DOHH2 (cell line): ENCODE measurements at regions not wholly inside any gene's neighbourhood (a gene's known extent, or its start where the extent isn't known, plus 50 kb on each side); places are given as distances from the start of the nearest gene placed in this dataset.

Experiments
- H3F3A ChIP-seq: fragments of 200-600 bp; sonication (generic), shearing (Covaris generic); 2 replicates; pipeline ENCODE4 v1.6.0; 2016; ENCODE audit warnings: antibody characterized with exemption, mild to moderate bottlenecking; ENCODE audit not compliant: control insufficient read depth, insufficient read depth
- H3K27ac ChIP-seq: fragments of 200-600 bp; sonication (generic); 2 replicates; pipeline ENCODE4 v1.5.1; 2014; ENCODE audit warnings: low read depth, mild to moderate bottlenecking, low read length, moderate library complexity
- H3K27me3 ChIP-seq: fragments of 200-600 bp; sonication (generic); 2 replicates; pipeline ENCODE4 v1.6.1; 2014; ENCODE audit warnings: mild to moderate bottlenecking, low read length, mixed read lengths; ENCODE audit not compliant: control insufficient read depth
- H3K36me3 ChIP-seq: fragments of 200-600 bp; sonication (generic); 2 replicates; pipeline ENCODE4 v1.6.1; 2014; ENCODE audit warnings: mild to moderate bottlenecking, low read length, moderate library complexity, mixed read lengths; ENCODE audit not compliant: control insufficient read depth
- H3K4me1 ChIP-seq: fragments of 200-600 bp; sonication (generic); 2 replicates; pipeline ENCODE4 v1.6.1; 2014; ENCODE audit warnings: mild to moderate bottlenecking, low read length, mixed read lengths; ENCODE audit not compliant: control insufficient read depth
- H3K4me2 ChIP-seq: fragments of 200-600 bp; sonication (generic); 2 replicates; pipeline ENCODE4 v1.6.0; 2014; ENCODE audit warnings: mild to moderate bottlenecking, low read length, moderate library complexity
- H3K4me3 ChIP-seq: fragments of 200-600 bp; sonication (generic); 2 replicates; pipeline ENCODE4 v1.5.1; 2014; ENCODE audit warnings: mild to moderate bottlenecking, low read length, mixed read lengths
- H3K79me2 ChIP-seq: fragments of 200-600 bp; sonication (generic); 2 replicates; pipeline ENCODE4 v1.6.1; 2014; ENCODE audit warnings: mild to moderate bottlenecking, low read length, mixed read lengths; ENCODE audit not compliant: control insufficient read depth
- H3K9me2 ChIP-seq: fragments of 200-600 bp; sonication (generic); replicated peaks from 2 replicates; pipeline ENCODE4 v1.6.1; 2014; ENCODE audit warnings: mild to moderate bottlenecking, low read length, mixed read lengths; ENCODE audit not compliant: control insufficient read depth
- H3K9me3 ChIP-seq: fragments of 200-600 bp; sonication (generic); 2 replicates; pipeline ENCODE4 v1.6.1; 2014; ENCODE audit warnings: antibody characterized with exemption, low read length, mixed read lengths; ENCODE audit not compliant: control insufficient read depth, insufficient read depth
- H4K20me1 ChIP-seq: fragments of 200-600 bp; sonication (generic); 2 replicates; pipeline ENCODE4 v1.6.0; 2014; ENCODE audit warnings: low read depth, mild to moderate bottlenecking, antibody characterized with exemption, low read length, moderate library complexity; ENCODE audit not compliant: control insufficient read depth, insufficient read depth
- EZH2phosphoT487 ChIP-seq: fragments of 200-600 bp; sonication (generic); IDR thresholded peaks from 2 replicates; pipeline ENCODE4 v1.6.1; 2017; ENCODE audit warnings: borderline replicate concordance, mild to moderate bottlenecking, antibody characterized with exemption, low read length, moderate library complexity, mixed read lengths
- TF ChIP-seq, protein P1 (sequence below): fragments of 200-600 bp; sonication (generic); IDR thresholded peaks from one replicate; pipeline ENCODE4 v1.5.1; 2014; ENCODE audit warnings: antibody characterized with exemption, mild to moderate bottlenecking, low read depth, low read length; ENCODE audit not compliant: poor library complexity, severe bottlenecking

DNA sequence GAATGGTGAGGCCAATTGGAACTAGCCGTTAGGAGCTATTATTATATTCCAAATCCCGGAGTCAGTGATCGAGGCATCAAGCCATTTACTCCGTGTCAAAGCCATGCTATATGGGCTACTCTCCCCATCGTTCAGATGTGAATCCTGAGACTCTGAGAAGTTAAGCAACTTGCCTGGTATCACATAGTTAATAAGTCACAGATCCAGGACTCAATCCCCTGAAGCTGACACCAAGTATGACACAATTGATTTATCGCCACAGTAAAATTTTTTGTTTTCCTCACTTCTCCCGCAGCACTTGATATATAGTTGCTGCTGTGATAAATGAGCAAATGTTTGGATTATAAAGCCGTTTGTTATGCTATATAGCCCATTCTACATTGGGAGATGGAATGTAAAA lies 50.8 kb upstream of the TSHZ2 start:
- no peaks in the 10 kb centered on the region; the same call in 1 of the 2 replicates for H3K9me3 ChIP-seq
- no peaks in the 10 kb centered on the region for H3K9me2 ChIP-seq
- TF ChIP-seq, protein P1, sequence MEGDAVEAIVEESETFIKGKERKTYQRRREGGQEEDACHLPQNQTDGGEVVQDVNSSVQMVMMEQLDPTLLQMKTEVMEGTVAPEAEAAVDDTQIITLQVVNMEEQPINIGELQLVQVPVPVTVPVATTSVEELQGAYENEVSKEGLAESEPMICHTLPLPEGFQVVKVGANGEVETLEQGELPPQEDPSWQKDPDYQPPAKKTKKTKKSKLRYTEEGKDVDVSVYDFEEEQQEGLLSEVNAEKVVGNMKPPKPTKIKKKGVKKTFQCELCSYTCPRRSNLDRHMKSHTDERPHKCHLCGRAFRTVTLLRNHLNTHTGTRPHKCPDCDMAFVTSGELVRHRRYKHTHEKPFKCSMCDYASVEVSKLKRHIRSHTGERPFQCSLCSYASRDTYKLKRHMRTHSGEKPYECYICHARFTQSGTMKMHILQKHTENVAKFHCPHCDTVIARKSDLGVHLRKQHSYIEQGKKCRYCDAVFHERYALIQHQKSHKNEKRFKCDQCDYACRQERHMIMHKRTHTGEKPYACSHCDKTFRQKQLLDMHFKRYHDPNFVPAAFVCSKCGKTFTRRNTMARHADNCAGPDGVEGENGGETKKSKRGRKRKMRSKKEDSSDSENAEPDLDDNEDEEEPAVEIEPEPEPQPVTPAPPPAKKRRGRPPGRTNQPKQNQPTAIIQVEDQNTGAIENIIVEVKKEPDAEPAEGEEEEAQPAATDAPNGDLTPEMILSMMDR = no peak
- no peak for TF ChIP-seq EZH2phosphoT487
- H3K36me3 ChIP-seq = no peaks in the 10 kb centered on the region
- H3K4me1 ChIP-seq = no peaks in the 10 kb centered on the region
- no peak overlapping the region for H3K4me2 ChIP-seq
- H3K79me2 ChIP-seq = no peaks in the 10 kb centered on the region
- H3K27ac ChIP-seq = no peak overlapping the region
- H4K20me1 ChIP-seq = no peaks in the 10 kb centered on the region
- no peaks in the 10 kb centered on the region for H3F3A ChIP-seq
- 0 out of 2 replicates have a peak, but pooled peaks cover 10% of the 10 kb centered on the region for H3K27me3 ChIP-seq
- no peak overlapping the region for H3K4me3 ChIP-seq

DNA sequence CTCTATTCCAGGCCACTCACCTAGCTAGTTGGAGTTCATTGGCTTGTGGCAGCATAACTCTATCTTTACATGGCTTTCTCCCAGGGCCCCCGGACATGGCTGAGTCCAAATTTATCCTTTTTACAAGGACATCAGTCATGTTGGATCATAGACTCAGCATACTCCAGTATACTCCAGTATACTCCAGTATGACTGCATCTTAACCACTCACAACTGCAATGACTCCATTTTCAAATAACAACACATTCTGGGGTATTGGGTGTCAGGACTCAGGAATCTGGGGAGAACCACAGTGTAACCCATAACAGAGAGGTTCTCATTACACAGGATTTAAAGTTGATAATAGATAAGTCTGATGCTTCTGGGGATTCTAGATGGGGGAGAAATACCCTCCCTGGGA lies 53.8 kb upstream of the TSHZ2 start:
- H3F3A ChIP-seq = no peaks in the 10 kb centered on the region
- no peak for TF ChIP-seq EZH2phosphoT487
- TF ChIP-seq, protein P1 = no peak

DNA sequence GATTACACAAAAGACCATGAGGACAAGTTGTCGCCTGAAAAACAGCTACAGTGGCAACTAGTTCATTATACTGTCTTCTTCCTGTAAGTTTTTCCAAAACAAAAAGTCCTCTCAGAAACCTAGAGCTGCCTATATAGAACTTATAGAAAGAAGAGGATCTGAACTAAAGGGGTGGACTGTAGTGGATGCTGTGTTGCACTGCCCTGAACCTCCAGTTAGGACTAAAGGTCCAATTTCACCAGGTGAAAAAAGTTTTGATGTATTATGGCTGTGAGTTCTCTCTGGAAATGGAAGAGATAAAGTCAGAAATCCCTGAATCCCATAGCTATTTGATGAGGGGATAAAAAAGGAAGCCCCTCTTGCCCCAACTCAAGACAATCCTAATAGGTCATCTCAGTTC lies 56.6 kb upstream of the TSHZ2 start:
- Histone ChIP-seq H3K4me1 (no peaks in the 10 kb centered on the region), H3K27ac (no peak overlapping the region), H4K20me1 (no peaks in the 10 kb centered on the region), H3K79me2 (no peaks in the 10 kb centered on the region), H3K4me3 (no peak overlapping the region), H3K9me3 (peaks cover 6% of the 10 kb centered on the region), H3K4me2 (no peak overlapping the region), H3K27me3 (0 out of 2 replicates have a peak, but pooled peaks cover 4% of the 10 kb centered on the region), H3K9me2 (no peaks in the 10 kb centered on the region), H3F3A (no peaks in the 10 kb centered on the region), H3K36me3 (no peaks in the 10 kb centered on the region)
- TF ChIP-seq EZH2phosphoT487 = no peak
- TF ChIP-seq, protein P1 = no peak

More for the DNA sequence above, 53.8 kb upstream of the TSHZ2 start:
- H3K9me3 ChIP-seq = peaks cover 6% of the 10 kb centered on the region
- no peaks in the 10 kb centered on the region for H3K36me3 ChIP-seq
- H3K27me3 ChIP-seq = 0 out of 2 replicates have a peak, but pooled peaks cover 9% of the 10 kb centered on the region
- no peaks in the 10 kb centered on the region for H3K79me2 ChIP-seq
- H3K4me1 ChIP-seq = no peaks in the 10 kb centered on the region
- no peak overlapping the region for H3K4me3 ChIP-seq
- no peaks in the 10 kb centered on the region for H4K20me1 ChIP-seq
- no peak overlapping the region for H3K4me2 ChIP-seq
- H3K9me2 ChIP-seq = no peaks in the 10 kb centered on the region
- no peak overlapping the region for H3K27ac ChIP-seq
